ENCODE measurements at regions not wholly inside any gene's neighbourhood (a gene's known extent, or its start where the extent isn't known, plus 50 kb on each side); places are given as distances from the start of the nearest gene placed in this dataset.
"Not testable (repeated sequence)": the region's sequence is repeated elsewhere in the genome, so short reads cannot be mapped to it uniquely, and the experiment has no call there.

DNA sequence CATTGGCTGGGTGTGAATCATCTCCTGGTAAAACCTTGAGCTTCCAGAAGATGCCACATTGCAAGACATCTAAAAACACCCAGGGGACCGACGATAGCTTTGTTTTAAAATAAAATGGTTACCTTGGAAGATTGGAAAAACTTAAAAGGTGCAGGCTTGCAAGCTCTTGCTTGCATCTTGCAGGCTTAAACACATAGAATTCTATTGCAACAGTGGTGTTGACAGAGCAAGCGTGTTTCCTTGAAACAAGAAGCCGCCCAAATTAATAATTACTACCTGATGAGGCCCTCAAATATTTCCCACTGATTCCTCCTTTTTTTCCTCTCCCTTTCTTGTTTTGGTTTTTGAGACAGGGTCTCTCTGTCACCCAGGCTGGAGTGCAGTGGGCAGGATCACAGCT is 137.1 kb upstream of the BASP1 start:
- H3K4me3 ChIP-seq (ENCODE audit: low read depth, low read length): no peak overlapping the region
- TF ChIP-seq, protein P1, sequence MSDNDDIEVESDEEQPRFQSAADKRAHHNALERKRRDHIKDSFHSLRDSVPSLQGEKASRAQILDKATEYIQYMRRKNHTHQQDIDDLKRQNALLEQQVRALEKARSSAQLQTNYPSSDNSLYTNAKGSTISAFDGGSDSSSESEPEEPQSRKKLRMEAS (IDR thresholded peaks at IDR 0.05; ENCODE audit: low read depth, low read length): no peak
- TF ChIP-seq CTCF (IDR thresholded peaks at IDR 0.05; ENCODE audit: low read depth, low read length) (no peak), POLR2A (IDR thresholded peaks at IDR 0.05; ENCODE audit: extremely low read depth, insufficient read length) (no peak), MYC (IDR thresholded peaks at IDR 0.05; ENCODE audit: low read depth, low read length) (no peak)
- DNase-seq (ENCODE audit: low read depth): no peak

GRCh38 chr5:17081142-17081541 is 136.3 kb upstream of the BASP1 start:
- no peak for TF ChIP-seq CTCF (IDR thresholded peaks at IDR 0.05; ENCODE audit: low read depth, low read length)
- TF ChIP-seq POLR2A (IDR thresholded peaks at IDR 0.05; ENCODE audit: extremely low read depth, insufficient read length): no peak
- TF ChIP-seq, protein P1 (IDR thresholded peaks at IDR 0.05; ENCODE audit: low read depth, low read length): no peak
- no peak for TF ChIP-seq MYC (IDR thresholded peaks at IDR 0.05; ENCODE audit: low read depth, low read length)
- H3K4me3 ChIP-seq (ENCODE audit: low read depth, low read length): no peak overlapping the region
- DNase-seq (ENCODE audit: low read depth): no peak

DNA sequence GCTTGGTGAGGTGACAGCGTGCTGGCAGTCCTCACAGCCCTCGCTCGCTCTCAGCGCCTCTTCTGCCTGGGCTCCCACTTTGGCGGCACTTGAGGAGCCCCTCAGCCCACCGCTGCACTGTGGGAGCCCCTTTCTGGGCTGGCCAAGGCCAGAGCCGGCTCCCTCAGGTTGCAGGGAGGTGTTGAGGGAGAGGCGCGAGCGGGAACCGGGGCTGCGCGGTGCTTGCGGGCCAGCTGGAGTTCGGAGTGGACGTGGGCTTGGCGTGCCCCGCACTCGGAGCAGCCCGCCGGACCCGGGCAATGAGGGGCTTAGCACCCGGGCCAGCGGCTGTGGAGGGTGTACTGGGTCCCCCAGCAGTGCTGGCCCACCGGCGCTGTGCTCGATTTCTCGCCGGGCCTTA is 134.2 kb upstream of the BASP1 start:
- not testable (repeated sequence) for DNase-seq (ENCODE audit: low read depth); H3K4me3 ChIP-seq (ENCODE audit: low read depth, low read length)

DNA sequence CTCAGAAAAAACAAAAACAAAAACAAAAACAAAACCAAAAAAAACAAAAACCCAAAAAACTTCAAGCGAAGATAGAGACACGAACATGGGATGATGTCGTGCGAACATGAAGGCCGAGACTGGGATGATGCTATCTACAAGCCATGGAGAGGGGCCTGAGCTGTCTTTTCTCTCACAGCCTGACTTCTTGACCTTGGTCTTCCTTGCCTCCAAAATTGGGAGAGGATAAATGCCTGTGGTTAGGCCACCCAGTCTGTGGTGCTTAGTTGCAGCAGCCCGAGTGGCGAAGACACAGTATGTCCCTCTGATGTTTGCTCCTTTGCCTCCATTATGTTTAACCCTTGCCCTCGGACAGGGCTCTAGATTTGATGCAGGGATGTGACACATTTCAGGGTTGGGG is 130.4 kb upstream of the BASP1 start:
- TF ChIP-seq POLR2A (IDR thresholded peaks at IDR 0.05; ENCODE audit: extremely low read depth, insufficient read length) (no peak), CTCF (IDR thresholded peaks at IDR 0.05; ENCODE audit: low read depth, low read length) (no peak), MYC (IDR thresholded peaks at IDR 0.05; ENCODE audit: low read depth, low read length) (no peak)
- TF ChIP-seq, protein P1 (IDR thresholded peaks at IDR 0.05; ENCODE audit: low read depth, low read length): no peak
- H3K4me3 ChIP-seq (ENCODE audit: low read depth, low read length): no peak overlapping the region
- no peak for DNase-seq (ENCODE audit: low read depth)

DNA sequence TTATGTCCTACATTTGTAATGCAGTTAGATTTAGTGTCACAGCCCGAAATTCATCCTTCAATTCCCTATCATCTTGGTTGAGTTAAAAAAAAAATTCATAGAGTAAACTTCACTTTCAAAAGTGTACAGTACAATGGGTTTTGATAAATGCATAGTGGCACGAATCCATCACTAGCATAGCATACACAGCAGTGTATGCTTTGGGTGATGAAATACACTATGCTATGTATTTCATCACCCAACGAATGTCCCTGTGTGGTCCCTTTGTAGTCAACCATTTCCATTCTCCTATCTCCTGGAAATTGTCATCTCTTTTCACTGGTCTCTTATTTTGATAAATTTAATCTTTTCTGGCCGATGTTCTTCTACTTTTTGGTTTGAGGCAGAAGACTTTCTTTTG is 129.4 kb upstream of the BASP1 start:
- TF ChIP-seq, protein P1 (IDR thresholded peaks at IDR 0.05; ENCODE audit: low read depth, low read length): no peak
- TF ChIP-seq CTCF (IDR thresholded peaks at IDR 0.05; ENCODE audit: low read depth, low read length) (no peak), POLR2A (IDR thresholded peaks at IDR 0.05; ENCODE audit: extremely low read depth, insufficient read length) (no peak), MYC (IDR thresholded peaks at IDR 0.05; ENCODE audit: low read depth, low read length) (no peak)
- H3K4me3 ChIP-seq (ENCODE audit: low read depth, low read length): no peak overlapping the region
- DNase-seq (ENCODE audit: low read depth): no peak

DNA sequence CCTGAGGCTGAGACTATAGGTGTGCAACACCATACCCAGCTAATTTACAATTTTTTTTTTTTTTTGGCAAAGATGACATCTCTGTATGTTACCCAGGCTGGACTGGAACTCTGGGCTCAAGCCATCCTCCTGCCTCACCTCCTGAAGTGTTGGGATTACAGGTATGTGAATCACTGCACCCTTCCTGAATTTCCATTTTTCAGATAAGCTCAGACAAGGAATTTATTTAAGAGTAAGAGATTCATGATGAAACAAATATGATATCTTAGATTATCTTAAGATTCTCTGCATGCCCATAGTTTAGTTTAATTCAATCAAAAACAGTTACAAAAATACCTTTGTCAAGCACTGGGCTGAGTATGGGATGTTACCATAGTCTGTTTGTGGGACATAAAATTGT is 128.4 kb upstream of the BASP1 start:
- DNase-seq (ENCODE audit: low read depth): no peak
- TF ChIP-seq POLR2A (IDR thresholded peaks at IDR 0.05; ENCODE audit: extremely low read depth, insufficient read length): no peak
- TF ChIP-seq, protein P1 (IDR thresholded peaks at IDR 0.05; ENCODE audit: low read depth, low read length): no peak
- TF ChIP-seq CTCF (IDR thresholded peaks at IDR 0.05; ENCODE audit: low read depth, low read length): no peak
- no peak for TF ChIP-seq MYC (IDR thresholded peaks at IDR 0.05; ENCODE audit: low read depth, low read length)
- no peak overlapping the region for H3K4me3 ChIP-seq (ENCODE audit: low read depth, low read length)

Data from NB4 (cell line).